B cell (primary cell): ENCODE measurements at regions not wholly inside any gene's neighbourhood (a gene's known extent, or its start where the extent isn't known, plus 50 kb on each side); places are given as distances from the start of the nearest gene placed in this dataset.

Source experiments
- CTCF ChIP-seq: fragments of 200-600 bp; IDR thresholded peaks from one replicate; pipeline ENCODE4 v1.8.0; 2022; ENCODE audit warnings: antibody characterized with exemption, mild to moderate bottlenecking
- EZH2 ChIP-seq: IDR thresholded peaks from 2 replicates; pipeline ENCODE4 v1.6.1; 2012; ENCODE audit warnings: borderline replicate concordance, low read depth, mild to moderate bottlenecking, moderate library complexity, low read length; ENCODE audit not compliant: insufficient read depth, poor library complexity, severe bottlenecking

DNA sequence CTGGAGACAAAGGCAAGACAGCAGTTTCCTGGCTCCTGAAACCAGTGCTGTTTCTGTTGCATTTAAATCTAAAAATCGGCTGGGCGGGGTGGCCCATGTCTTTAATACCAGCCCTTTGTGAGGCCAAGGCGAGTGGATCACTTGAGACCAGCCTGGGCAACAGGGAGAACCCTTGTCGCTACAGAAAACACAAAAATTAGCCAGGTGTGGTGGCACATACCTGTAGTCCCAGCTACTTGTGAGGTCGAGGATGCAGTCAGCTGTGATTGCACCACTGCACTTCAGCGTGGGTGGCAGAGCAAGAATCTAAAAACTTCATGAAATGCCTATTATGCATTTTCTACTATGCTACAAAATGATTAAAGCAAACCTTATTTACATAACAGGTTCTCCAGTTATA is 205.4 kb upstream of the ITM2A start:
- TF ChIP-seq CTCF (no peak), EZH2 (no peak)
